HL-60 (cell line): ENCODE measurements at regions not wholly inside any gene's neighbourhood (a gene's known extent, or its start where the extent isn't known, plus 50 kb on each side); places are given as distances from the start of the nearest gene placed in this dataset.

Experiments
- POLR2AphosphoS5 ChIP-seq: IDR thresholded peaks from 2 replicates; pipeline ENCODE4 v1.6.1; 2012; ENCODE audit warnings: low read depth
- TF ChIP-seq, protein P1 (sequence below): IDR thresholded peaks from one replicate; pipeline ENCODE4 v1.5.1; 2011; ENCODE audit warnings: low read length, control low read depth, inconsistent platforms; ENCODE audit not compliant: insufficient read depth
- TF ChIP-seq, protein P2 (sequence below): IDR thresholded peaks from 2 replicates; pipeline ENCODE4 v1.6.1; 2012; ENCODE audit warnings: low read depth; ENCODE audit not compliant: insufficient replicate concordance

DNA sequence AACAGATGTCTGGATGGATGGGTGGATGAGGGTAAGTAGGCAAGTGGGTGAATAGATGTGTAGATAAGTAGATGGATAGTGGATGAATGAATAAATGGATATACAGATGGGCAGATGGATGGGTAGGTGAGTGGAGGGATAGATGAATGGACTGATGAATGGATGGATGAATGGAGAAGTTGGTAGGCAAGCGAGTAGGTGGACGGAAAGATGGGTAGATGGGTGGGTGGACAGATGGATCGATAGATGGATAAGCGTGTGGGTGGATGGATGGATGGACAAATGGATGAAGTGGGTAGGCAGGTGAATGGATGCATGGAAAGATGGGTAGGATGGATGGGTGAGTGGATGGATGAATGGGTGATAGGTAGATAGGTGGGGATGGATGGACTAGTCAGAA lies 393.2 kb downstream of the SHANK2 start:
- TF ChIP-seq, protein P1, sequence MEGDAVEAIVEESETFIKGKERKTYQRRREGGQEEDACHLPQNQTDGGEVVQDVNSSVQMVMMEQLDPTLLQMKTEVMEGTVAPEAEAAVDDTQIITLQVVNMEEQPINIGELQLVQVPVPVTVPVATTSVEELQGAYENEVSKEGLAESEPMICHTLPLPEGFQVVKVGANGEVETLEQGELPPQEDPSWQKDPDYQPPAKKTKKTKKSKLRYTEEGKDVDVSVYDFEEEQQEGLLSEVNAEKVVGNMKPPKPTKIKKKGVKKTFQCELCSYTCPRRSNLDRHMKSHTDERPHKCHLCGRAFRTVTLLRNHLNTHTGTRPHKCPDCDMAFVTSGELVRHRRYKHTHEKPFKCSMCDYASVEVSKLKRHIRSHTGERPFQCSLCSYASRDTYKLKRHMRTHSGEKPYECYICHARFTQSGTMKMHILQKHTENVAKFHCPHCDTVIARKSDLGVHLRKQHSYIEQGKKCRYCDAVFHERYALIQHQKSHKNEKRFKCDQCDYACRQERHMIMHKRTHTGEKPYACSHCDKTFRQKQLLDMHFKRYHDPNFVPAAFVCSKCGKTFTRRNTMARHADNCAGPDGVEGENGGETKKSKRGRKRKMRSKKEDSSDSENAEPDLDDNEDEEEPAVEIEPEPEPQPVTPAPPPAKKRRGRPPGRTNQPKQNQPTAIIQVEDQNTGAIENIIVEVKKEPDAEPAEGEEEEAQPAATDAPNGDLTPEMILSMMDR, result no peak
- TF ChIP-seq, protein P2, sequence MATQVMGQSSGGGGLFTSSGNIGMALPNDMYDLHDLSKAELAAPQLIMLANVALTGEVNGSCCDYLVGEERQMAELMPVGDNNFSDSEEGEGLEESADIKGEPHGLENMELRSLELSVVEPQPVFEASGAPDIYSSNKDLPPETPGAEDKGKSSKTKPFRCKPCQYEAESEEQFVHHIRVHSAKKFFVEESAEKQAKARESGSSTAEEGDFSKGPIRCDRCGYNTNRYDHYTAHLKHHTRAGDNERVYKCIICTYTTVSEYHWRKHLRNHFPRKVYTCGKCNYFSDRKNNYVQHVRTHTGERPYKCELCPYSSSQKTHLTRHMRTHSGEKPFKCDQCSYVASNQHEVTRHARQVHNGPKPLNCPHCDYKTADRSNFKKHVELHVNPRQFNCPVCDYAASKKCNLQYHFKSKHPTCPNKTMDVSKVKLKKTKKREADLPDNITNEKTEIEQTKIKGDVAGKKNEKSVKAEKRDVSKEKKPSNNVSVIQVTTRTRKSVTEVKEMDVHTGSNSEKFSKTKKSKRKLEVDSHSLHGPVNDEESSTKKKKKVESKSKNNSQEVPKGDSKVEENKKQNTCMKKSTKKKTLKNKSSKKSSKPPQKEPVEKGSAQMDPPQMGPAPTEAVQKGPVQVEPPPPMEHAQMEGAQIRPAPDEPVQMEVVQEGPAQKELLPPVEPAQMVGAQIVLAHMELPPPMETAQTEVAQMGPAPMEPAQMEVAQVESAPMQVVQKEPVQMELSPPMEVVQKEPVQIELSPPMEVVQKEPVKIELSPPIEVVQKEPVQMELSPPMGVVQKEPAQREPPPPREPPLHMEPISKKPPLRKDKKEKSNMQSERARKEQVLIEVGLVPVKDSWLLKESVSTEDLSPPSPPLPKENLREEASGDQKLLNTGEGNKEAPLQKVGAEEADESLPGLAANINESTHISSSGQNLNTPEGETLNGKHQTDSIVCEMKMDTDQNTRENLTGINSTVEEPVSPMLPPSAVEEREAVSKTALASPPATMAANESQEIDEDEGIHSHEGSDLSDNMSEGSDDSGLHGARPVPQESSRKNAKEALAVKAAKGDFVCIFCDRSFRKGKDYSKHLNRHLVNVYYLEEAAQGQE, result no peak
- TF ChIP-seq POLR2AphosphoS5, result no peak
